Activated naive CD8-positive, alpha-beta T cell treated with anti-CD3 and anti-CD28 coated beads, Interleukin-2, amount 10 ng/mL, durations not matched to agents 7 days and 5 days (primary cell): ENCODE measurements at regions not wholly inside any gene's neighbourhood (a gene's known extent, or its start where the extent isn't known, plus 50 kb on each side); places are given as distances from the start of the nearest gene placed in this dataset.

Source experiments
- ATAC-seq: fragments of 150-1000 bp; cut with Tn5 transposase; one replicate; pipeline ENCODE4 v1.10.0; 2021; ENCODE audit warnings: low read depth, moderate library complexity
- POLR2A ChIA-PET: fragments of 350-600 bp; sonication (Branson Sonifier 250); formaldehyde crosslinking; loops from one replicate; lab custom pipeline; 2021; ENCODE audit warnings: antibody characterized with exemption; lab: Charles Lee
- DNase-seq: peaks from one replicate; pipeline ENCODE4 v3.0.0; 2021
- H3K27ac Mint-ChIP-seq: one replicate; pipeline ENCODE4 v1.8.0; 2022; ENCODE audit warnings: mild to moderate bottlenecking, mixed read lengths
- H3K27me3 Mint-ChIP-seq: one replicate; pipeline ENCODE4 v1.8.0; 2022; ENCODE audit warnings: mild to moderate bottlenecking, moderate library complexity, mixed read lengths
- H3K36me3 Mint-ChIP-seq: one replicate; pipeline ENCODE4 v1.8.0; 2021; ENCODE audit warnings: mild to moderate bottlenecking, mixed read lengths
- H3K4me1 Mint-ChIP-seq: one replicate; pipeline ENCODE4 v1.8.0; 2021; ENCODE audit warnings: mixed read lengths
- H3K4me3 Mint-ChIP-seq: one replicate; pipeline ENCODE4 v1.8.0; 2022; ENCODE audit warnings: mild to moderate bottlenecking, moderate library complexity, mixed read lengths
- H3K9me3 Mint-ChIP-seq: one replicate; pipeline ENCODE4 v1.8.0; 2021; ENCODE audit warnings: mixed read lengths

GRCh38 chr4:27271555-27271954 is 410.9 kb downstream of the STIM2 start:
- Mint-ChIP-seq H3K9me3 (no peaks in the 10 kb centered on the region), H3K4me1 (no peaks in the 10 kb centered on the region), H3K27ac (no peak overlapping the region), H3K27me3 (no peaks in the 10 kb centered on the region), H3K4me3 (no peak overlapping the region), H3K36me3 (no peaks in the 10 kb centered on the region)
- DNase-seq (no peak), ATAC-seq (no peak)
- POLR2A ChIA-PET: no interaction called here

- Mint-ChIP-seq H3K4me1 (no peaks in the 10 kb centered on the region), H3K27me3 (no peaks in the 10 kb centered on the region), H3K27ac (no peak overlapping the region), H3K4me3 (no peak overlapping the region), H3K9me3 (no peaks in the 10 kb centered on the region), H3K36me3 (no peaks in the 10 kb centered on the region)
- POLR2A ChIA-PET: no interaction called here
- no peak for DNase-seq
- no peak for ATAC-seq
Measured at GRCh38 chr4:27272217-27272616, 411.6 kb downstream of the STIM2 start.

DNA sequence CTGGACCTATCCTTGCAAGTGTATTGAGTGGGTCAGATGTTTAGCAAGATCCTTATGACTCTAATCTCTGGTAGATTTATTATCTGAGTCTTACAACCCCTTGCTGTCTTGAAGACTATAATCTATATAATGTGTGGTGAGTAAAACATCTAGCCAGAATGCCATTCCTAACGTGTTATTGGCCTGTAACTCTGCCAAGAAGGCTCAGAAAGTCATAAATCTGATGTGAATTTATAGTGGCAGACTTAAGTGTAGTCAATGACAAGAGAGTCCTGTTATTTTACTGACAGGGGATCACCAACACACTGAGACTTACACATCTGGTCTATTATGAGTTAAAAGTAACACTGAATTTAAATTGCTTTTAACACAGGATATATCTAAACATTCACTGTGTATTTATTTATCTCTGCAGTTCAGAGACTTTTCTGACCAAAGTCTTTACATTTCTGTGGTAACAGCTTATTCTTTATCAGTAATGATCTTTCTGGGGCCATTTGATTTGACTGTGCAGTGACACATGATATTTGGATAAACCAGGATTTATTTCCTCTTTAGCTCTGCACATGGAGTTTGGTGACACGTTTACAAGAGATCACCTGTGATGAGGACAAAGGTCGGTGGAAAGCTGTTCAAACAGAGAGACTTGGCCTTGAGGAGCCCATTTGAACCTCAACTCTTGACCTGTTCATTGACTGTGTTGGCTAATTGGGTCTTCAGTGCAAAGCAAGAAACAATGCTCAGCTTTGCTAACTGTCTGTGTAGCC is 415.8 kb downstream of the STIM2 start:
- Mint-ChIP-seq H3K27ac (no peak overlapping the region), H3K4me1 (no peaks in the 10 kb centered on the region), H3K36me3 (no peaks in the 10 kb centered on the region), H3K4me3 (no peak overlapping the region), H3K27me3 (no peaks in the 10 kb centered on the region), H3K9me3 (no peaks in the 10 kb centered on the region)
- no peak for DNase-seq
- no peak for ATAC-seq
- POLR2A ChIA-PET: no interaction called here

DNA sequence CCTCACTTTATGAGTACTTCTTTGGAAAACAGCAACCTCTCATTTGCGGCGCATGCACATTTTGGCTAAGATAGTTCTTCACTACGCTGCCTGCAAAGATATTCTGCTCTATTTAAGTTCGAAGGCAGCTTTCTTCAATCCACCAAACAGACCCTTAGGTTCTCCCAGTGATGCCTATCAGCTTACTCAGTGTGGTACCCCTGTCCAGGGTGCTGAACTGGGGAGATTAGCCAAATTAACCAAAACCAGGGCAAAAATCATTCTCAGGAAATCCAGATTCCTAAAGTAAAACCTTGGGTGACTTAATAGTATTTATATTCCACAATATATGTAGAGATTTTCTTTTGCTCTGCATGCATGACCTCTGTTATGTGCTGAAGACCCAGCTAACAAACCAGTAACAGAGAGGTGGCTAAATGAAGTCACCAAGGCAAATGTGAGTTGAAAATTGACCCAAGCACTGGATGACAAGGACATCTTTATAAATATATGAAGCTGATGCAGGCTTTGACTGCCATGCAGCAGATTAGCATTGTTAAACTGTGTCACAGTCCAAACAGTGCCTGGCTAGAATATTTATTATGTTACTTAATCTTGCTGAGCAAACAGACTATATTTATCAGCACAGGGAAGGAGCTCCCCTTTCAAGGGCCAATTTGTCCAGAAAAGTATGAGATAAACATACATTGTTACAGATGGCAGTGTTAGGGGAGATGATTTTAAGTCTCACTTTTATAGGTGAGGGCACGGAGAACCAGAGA is 418.2 kb downstream of the STIM2 start:
- Mint-ChIP-seq H3K4me1 (no peaks in the 10 kb centered on the region), H3K4me3 (no peak overlapping the region), H3K27ac (no peak overlapping the region), H3K27me3 (no peaks in the 10 kb centered on the region), H3K9me3 (no peaks in the 10 kb centered on the region), H3K36me3 (no peaks in the 10 kb centered on the region)
- POLR2A ChIA-PET: no interaction called here
- DNase-seq (no peak), ATAC-seq (no peak)

DNA sequence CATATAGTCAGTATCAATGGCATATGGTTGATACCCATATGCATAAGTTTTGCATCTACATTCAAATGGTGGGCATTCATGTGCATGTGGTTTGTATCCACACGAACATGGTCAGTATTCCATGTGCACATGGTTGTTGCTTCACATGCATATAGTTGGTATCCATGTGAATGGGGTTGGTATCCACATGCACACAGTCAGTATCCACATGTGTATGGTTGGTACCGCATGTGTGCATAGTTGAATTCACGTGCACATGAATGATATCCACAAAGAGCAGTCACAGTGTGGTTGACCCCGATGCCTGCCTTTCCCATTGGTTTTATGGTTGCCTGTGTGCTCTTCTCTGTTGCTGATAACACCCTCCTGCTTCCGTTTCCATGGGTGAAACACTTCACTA is 427.9 kb downstream of the STIM2 start:
- POLR2A ChIA-PET: no interaction called here
- Mint-ChIP-seq H3K4me1 (no peaks in the 10 kb centered on the region), H3K9me3 (no peaks in the 10 kb centered on the region), H3K27ac (no peak overlapping the region), H3K27me3 (no peaks in the 10 kb centered on the region), H3K36me3 (no peaks in the 10 kb centered on the region), H3K4me3 (no peak overlapping the region)
- no peak for ATAC-seq
- DNase-seq: no peak

- POLR2A ChIA-PET: no interaction called here
- Mint-ChIP-seq H3K9me3 (no peaks in the 10 kb centered on the region), H3K36me3 (no peaks in the 10 kb centered on the region), H3K4me1 (no peaks in the 10 kb centered on the region), H3K27ac (no peak overlapping the region), H3K27me3 (no peaks in the 10 kb centered on the region), H3K4me3 (no peak overlapping the region)
- DNase-seq (no peak), ATAC-seq (no peak)
Measured at GRCh38 chr4:27289704-27290103, 429.1 kb downstream of the STIM2 start.

- Mint-ChIP-seq H3K4me1 (no peaks in the 10 kb centered on the region), H3K36me3 (no peaks in the 10 kb centered on the region), H3K9me3 (no peaks in the 10 kb centered on the region), H3K27me3 (no peaks in the 10 kb centered on the region), H3K4me3 (no peak overlapping the region), H3K27ac (no peak overlapping the region)
- no peak for DNase-seq
- no peak for ATAC-seq
- POLR2A ChIA-PET: no interaction called here
Measured at GRCh38 chr4:27293831-27294230, 433.2 kb downstream of the STIM2 start.

GRCh38 chr4:27304751-27305150 is 444.1 kb downstream of the STIM2 start:
- Mint-ChIP-seq H3K27ac (no peak overlapping the region), H3K27me3 (no peaks in the 10 kb centered on the region), H3K4me3 (no peak overlapping the region), H3K9me3 (peaks cover 6% of the 10 kb centered on the region), H3K4me1 (no peaks in the 10 kb centered on the region), H3K36me3 (no peaks in the 10 kb centered on the region)
- DNase-seq: no peak
- POLR2A ChIA-PET: no interaction called here
- no peak for ATAC-seq

DNA sequence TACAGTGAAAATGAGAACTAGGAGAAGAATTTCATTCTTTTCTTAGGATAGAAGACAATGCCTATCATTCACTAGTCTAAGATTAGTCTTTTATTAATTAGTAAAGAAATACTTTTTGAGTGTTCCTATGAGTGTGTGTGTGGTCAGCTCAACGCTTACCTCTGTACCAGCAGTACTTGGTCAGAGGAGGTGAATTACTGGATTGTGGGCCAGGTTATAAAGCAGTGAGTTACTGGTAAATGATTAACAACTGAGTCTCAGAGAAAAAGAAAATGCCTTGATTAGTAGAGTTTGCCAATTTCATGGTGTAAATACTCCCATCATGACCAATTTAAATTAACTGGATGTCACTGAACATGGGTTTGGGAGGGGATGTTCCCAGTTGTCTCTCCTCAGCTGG is 444.6 kb downstream of the STIM2 start:
- H3K4me1 Mint-ChIP-seq: no peaks in the 10 kb centered on the region
- no peak for ATAC-seq
- DNase-seq: no peak
- no peak overlapping the region for H3K4me3 Mint-ChIP-seq
- no peaks in the 10 kb centered on the region for H3K27me3 Mint-ChIP-seq
- POLR2A ChIA-PET: no interaction called here
- H3K27ac Mint-ChIP-seq: no peak overlapping the region
- H3K9me3 Mint-ChIP-seq: peaks cover 6% of the 10 kb centered on the region
- no peaks in the 10 kb centered on the region for H3K36me3 Mint-ChIP-seq

DNA sequence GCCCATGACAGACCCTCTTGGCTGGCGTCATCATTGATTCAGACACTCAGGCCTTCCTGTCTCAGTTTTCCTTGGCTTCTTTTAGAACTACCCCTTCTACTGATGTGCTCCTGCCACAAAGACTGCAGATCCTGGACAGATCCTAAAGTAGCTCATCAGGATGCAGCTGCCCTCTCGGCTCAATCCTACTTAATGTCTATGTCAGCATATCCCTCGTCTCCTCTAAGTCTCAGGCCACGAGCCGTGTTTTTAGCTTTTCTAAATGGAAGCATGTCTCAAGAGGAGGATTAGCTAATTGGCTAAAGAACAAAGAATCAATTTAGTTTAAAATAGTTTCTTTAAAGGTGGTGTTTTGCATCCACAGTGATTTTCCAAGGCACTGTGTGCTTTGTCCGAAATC is 447.7 kb downstream of the STIM2 start:
- H3K9me3 Mint-ChIP-seq: no peaks in the 10 kb centered on the region
- H3K4me1 Mint-ChIP-seq: no peaks in the 10 kb centered on the region
- no peak overlapping the region for H3K27ac Mint-ChIP-seq
- no peak for DNase-seq
- no peak for ATAC-seq
- POLR2A ChIA-PET: no interaction called here
- no peaks in the 10 kb centered on the region for H3K36me3 Mint-ChIP-seq
- no peak overlapping the region for H3K4me3 Mint-ChIP-seq
- H3K27me3 Mint-ChIP-seq: no peaks in the 10 kb centered on the region

- Mint-ChIP-seq H3K9me3 (no peaks in the 10 kb centered on the region), H3K4me1 (no peaks in the 10 kb centered on the region), H3K27ac (no peak overlapping the region), H3K4me3 (no peak overlapping the region), H3K36me3 (no peaks in the 10 kb centered on the region), H3K27me3 (no peaks in the 10 kb centered on the region)
- ATAC-seq (no peak), DNase-seq (no peak)
- POLR2A ChIA-PET: no interaction called here
Measured at GRCh38 chr4:27315625-27316024, 455.0 kb downstream of the STIM2 start.

DNA sequence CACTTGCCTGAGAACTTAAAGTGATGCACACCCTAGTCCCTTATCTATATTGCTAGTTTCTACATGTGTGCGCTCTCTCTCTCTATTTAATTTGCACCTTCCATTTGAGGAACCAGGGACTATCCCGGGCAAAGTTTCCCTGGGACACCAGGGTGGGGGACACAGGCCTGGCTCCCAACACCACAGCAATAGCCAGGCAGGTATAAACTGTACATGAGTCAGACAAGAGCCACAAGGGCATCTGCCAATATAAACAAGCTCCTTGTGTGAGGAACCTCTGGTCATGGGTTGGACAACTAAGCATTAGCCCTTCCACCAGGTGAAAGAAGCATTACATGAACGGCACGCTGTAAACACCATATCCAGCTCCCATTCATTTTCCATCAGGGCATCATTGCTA is 455.5 kb downstream of the STIM2 start:
- DNase-seq (no peak), ATAC-seq (no peak)
- POLR2A ChIA-PET: no interaction called here
- no peaks in the 10 kb centered on the region for H3K36me3 Mint-ChIP-seq
- H3K27ac Mint-ChIP-seq: no peak overlapping the region
- H3K9me3 Mint-ChIP-seq: no peaks in the 10 kb centered on the region
- H3K4me3 Mint-ChIP-seq: no peak overlapping the region
- H3K27me3 Mint-ChIP-seq: peaks cover under 1% of the 10 kb centered on the region
- no peaks in the 10 kb centered on the region for H3K4me1 Mint-ChIP-seq

DNA sequence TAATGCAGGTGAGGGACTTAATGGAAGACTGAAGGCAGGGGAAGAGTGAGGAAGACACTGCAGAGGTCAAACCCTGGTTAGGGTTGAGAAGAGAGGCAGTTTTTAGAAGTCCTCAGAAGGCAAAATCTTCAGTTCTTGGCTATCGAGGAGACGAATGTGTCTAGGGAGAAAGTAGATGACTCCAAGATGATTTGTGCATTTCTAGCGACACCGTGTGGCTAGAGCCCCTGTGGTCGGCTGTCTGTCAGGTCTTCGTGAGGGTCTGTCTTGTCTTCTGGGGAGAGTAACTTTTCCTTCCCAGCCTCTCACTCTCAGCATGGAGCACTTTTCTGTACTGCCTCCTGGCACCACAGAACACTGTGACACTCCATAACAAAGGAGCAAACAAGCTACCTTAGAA is 458.1 kb downstream of the STIM2 start:
- Mint-ChIP-seq H3K36me3 (no peaks in the 10 kb centered on the region), H3K27ac (no peak overlapping the region), H3K9me3 (no peaks in the 10 kb centered on the region), H3K4me1 (no peaks in the 10 kb centered on the region), H3K27me3 (peaks cover 3% of the 10 kb centered on the region), H3K4me3 (no peak overlapping the region)
- ATAC-seq (no peak), DNase-seq (no peak)
- POLR2A ChIA-PET: no interaction called here

GRCh38 chr4:27326991-27327390 is 466.4 kb downstream of the STIM2 start:
- Mint-ChIP-seq H3K27me3 (no peaks in the 10 kb centered on the region), H3K36me3 (no peaks in the 10 kb centered on the region), H3K27ac (no peak overlapping the region), H3K9me3 (no peaks in the 10 kb centered on the region), H3K4me3 (no peak overlapping the region), H3K4me1 (no peaks in the 10 kb centered on the region)
- POLR2A ChIA-PET: no interaction called here
- DNase-seq (no peak), ATAC-seq (no peak)
